ENCODE measurements at regions not wholly inside any gene's neighbourhood (a gene's known extent, or its start where the extent isn't known, plus 50 kb on each side); places are given as distances from the start of the nearest gene placed in this dataset.

DNA sequence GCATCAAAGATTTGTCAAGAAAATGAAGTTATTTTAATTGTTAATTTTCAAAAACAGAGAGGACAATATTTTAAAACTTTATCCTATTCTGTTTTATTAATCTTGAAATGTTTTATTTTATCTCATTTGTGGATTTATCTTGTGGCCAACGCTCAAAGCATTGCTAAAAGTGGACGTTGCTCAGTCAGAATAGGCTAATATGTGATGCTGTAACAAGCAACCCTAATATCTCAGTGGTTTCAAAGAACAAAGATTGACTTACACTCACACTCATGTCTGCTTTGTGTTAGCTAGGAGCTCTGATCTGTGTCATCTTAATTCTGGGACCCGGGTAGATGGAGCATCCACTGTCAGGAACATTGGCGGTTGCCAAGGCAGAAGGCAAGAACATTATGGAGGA is 86.0 kb upstream of the PLCL2 start:
- no peak for TF ChIP-seq POLR2AphosphoS5 (IDR thresholded peaks at IDR 0.05; ENCODE audit: low read depth, low read length)
- TF ChIP-seq, protein P1, sequence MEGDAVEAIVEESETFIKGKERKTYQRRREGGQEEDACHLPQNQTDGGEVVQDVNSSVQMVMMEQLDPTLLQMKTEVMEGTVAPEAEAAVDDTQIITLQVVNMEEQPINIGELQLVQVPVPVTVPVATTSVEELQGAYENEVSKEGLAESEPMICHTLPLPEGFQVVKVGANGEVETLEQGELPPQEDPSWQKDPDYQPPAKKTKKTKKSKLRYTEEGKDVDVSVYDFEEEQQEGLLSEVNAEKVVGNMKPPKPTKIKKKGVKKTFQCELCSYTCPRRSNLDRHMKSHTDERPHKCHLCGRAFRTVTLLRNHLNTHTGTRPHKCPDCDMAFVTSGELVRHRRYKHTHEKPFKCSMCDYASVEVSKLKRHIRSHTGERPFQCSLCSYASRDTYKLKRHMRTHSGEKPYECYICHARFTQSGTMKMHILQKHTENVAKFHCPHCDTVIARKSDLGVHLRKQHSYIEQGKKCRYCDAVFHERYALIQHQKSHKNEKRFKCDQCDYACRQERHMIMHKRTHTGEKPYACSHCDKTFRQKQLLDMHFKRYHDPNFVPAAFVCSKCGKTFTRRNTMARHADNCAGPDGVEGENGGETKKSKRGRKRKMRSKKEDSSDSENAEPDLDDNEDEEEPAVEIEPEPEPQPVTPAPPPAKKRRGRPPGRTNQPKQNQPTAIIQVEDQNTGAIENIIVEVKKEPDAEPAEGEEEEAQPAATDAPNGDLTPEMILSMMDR (IDR thresholded peaks at IDR 0.05), result no peak
- no peak for TF ChIP-seq SIN3A (IDR thresholded peaks at IDR 0.05; ENCODE audit: borderline replicate concordance, insufficient read depth, low read depth, low read length)
- TF ChIP-seq REST (IDR thresholded peaks at IDR 0.05; ENCODE audit: insufficient read depth in 1 of 2, low read depth in 2 of 2, low read length in 1 of 2), result no peak
- TF ChIP-seq TCF7L2 (IDR thresholded peaks at IDR 0.05; ENCODE audit: low read depth, low read length), result no peak

All from Panc1 (cell line).